Lung (tissue), 11 donors: ENCODE measurements at regions not wholly inside any gene's neighbourhood (a gene's known extent, or its start where the extent isn't known, plus 50 kb on each side); places are given as distances from the start of the nearest gene placed in this dataset.

Experiments used
- ATAC-seq: fragments of 200-7000 bp; cut with Tn5 transposase; one replicate; pipeline ENCODE4 v1.9.1; 2020; ENCODE audit warnings: moderate number of reproducible peaks; ENCODE audit not compliant: insufficient read depth, low FRiP score
- DNase-seq, 3 donors: peaks; one replicate each; pipeline ENCODE4 v3.0.0-alpha.2; 2013 to 2017
- H3K27ac ChIP-seq, 2 donors: one replicate each; pipeline ENCODE4 v1.5.1; 2013; ENCODE audit warnings: mild to moderate bottlenecking in 2 of 2, moderate library complexity in 2 of 2, control low read depth in 1 of 2, inconsistent platforms in 1 of 2, low read depth in 1 of 2, low read length in 1 of 2
- H3K27me3 ChIP-seq, 3 donors: one replicate each; pipeline ENCODE4 v1.5.1; 2013; ENCODE audit warnings: low read length in 2 of 3; ENCODE audit not compliant: control insufficient read depth in 3 of 3, insufficient read depth in 3 of 3
- H3K36me3 ChIP-seq, 4 donors: one replicate each; pipeline ENCODE4 v1.5.1; 2013; ENCODE audit warnings: low read length in 4 of 4, mild to moderate bottlenecking in 1 of 4, moderate library complexity in 1 of 4; ENCODE audit not compliant: control insufficient read depth in 4 of 4, insufficient read depth in 4 of 4
- H3K4me1 ChIP-seq, 5 donors: one replicate each; pipeline ENCODE4 v1.5.1; 2013; ENCODE audit warnings: low read length in 5 of 5, mild to moderate bottlenecking in 2 of 5, moderate library complexity in 1 of 5; ENCODE audit not compliant: control insufficient read depth in 5 of 5, insufficient read depth in 5 of 5
- H3K4me3 ChIP-seq: one replicate; pipeline ENCODE4 v1.5.1; 2013; ENCODE audit warnings: mild to moderate bottlenecking, control low read depth, moderate library complexity
- H3K9ac ChIP-seq, 2 donors: one replicate each; pipeline ENCODE4 v1.5.1; 2013; ENCODE audit warnings: low read length in 2 of 2, control low read depth in 1 of 2; ENCODE audit not compliant: insufficient read depth in 1 of 2
- H3K9me3 ChIP-seq, 4 donors: one replicate each; pipeline ENCODE4 v1.5.1; 2013; ENCODE audit warnings: low read length in 3 of 4, mild to moderate bottlenecking in 1 of 4, moderate library complexity in 1 of 4; ENCODE audit not compliant: control insufficient read depth in 4 of 4, insufficient read depth in 3 of 4
- CTCF ChIP-seq: IDR thresholded peaks from 2 replicates; pipeline ENCODE4 v1.5.1; 2012; ENCODE audit warnings: mild to moderate bottlenecking; ENCODE audit errors: control extremely low read depth, extremely low read depth
- WGBS, 2 donors: extraction: QIAGEN DNeasy Blood & Tissue Kit; methylation state at CpG; one replicate each; pipeline ENCODE4 v1.1.7; 2013; 5-methylcytosine and 5-hydroxymethylcytosine counted together
- donor health status: control.
- donor health status: control.
- donor health status: Bipolar disorder and iron deficiency.
- donor health status: healthy.
- donor health status: DM: yes; HTN: yes; CAD: no.

DNA sequence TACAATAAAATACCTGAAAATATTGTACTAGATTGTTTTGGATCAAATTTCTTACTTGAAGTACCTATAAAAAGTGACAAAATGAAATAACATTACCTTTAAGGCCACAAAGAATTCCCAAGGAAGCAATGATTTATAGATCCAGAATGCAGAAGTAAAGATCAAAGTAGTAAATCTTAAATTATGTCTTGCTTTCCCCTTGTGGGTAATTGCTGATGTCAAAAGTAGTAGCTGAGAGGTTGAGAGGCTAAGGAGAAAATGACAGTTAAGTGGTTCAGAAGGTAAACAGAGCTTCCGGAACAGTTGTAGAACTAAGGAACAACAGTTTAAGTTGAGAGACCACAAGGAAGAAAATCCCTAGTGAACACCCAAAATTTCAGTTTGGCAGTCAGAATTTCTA is 358.3 kb downstream of the GABRG1 start:
- Histone ChIP-seq H3K9me3 (peaks cover 0 to 4% (median 2%) of the 10 kb centered on the region in 4 donors), H3K27ac (no peak overlapping the region), H3K36me3 (no peaks in the 10 kb centered on the region), H3K27me3 (no peaks in the 10 kb centered on the region), H3K4me3 (no peak overlapping the region), H3K4me1 (no peaks in the 10 kb centered on the region), H3K9ac (no peak overlapping the region)
- 16 to 28% methylated on average over 1 of the region's 1 CpG for WGBS, 2 donors
- DNase-seq (no peak), ATAC-seq (no peak)
- TF ChIP-seq CTCF = no peak

- WGBS, 2 donors = 60 to 76% methylated on average over 4 of the region's 4 CpGs
- Histone ChIP-seq H3K4me1 (peaks cover 0 to 6% (median 0%) of the 10 kb centered on the region in 5 donors), H3K9ac (no peak overlapping the region), H3K4me3 (no peak overlapping the region), H3K27ac (no peak overlapping the region), H3K36me3 (no peaks in the 10 kb centered on the region), H3K9me3 (no peaks in the 10 kb centered on the region), H3K27me3 (no peaks in the 10 kb centered on the region)
- peak in 1 of 3 donors; percentile 39 for DNase-seq
- ATAC-seq = no peak
- no peak for TF ChIP-seq CTCF
Observed at GRCh38 chr4:45751877-45752530, 371.9 kb downstream of the GABRG1 start.

DNA sequence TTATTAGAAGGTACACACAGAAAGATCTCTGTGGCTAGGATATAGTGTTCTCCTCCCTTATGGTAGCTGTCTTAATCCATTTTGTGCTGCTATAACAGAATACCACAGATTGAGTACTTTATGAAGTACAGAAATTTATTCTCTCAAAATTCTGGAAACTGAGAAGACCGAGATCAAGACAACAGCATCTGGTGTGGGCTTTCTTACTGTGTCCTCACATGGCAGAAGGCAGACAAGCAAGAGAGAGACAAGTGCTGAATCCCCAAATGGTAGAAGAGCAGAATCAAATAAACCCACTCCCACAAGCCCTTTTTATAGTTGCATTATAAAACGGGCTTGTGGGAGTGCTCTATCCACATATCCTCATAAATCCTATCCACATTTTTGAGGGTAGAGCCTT is 373.1 kb downstream of the GABRG1 start:
- Histone ChIP-seq H3K9me3 (no peaks in the 10 kb centered on the region), H3K9ac (no peak overlapping the region), H3K4me1 (peaks cover 0 to 6% (median 0%) of the 10 kb centered on the region in 5 donors), H3K4me3 (no peak overlapping the region), H3K36me3 (no peaks in the 10 kb centered on the region), H3K27me3 (no peaks in the 10 kb centered on the region), H3K27ac (no peak overlapping the region)
- ATAC-seq = no peak
- TF ChIP-seq CTCF = no peak
- 67 to 84% methylated on average over 2 of the region's 2 CpGs for WGBS, 2 donors
- no peak for DNase-seq

- H3K9me3 ChIP-seq = peaks cover 0 to 4% (median 2%) of the 10 kb centered on the region in 4 donors
- no peak for TF ChIP-seq CTCF
- WGBS, 2 donors = 89% methylated on average over 3 of the region's 3 CpGs
- ATAC-seq (no peak), DNase-seq (no peak)
- no peak overlapping the region for H3K4me3 ChIP-seq
- H3K27ac ChIP-seq = no peak overlapping the region
- no peak overlapping the region for H3K9ac ChIP-seq
- no peaks in the 10 kb centered on the region for H3K27me3 ChIP-seq
- no peaks in the 10 kb centered on the region for H3K36me3 ChIP-seq
- H3K4me1 ChIP-seq = no peaks in the 10 kb centered on the region
Observed at GRCh38 chr4:45745741-45746140, 378.1 kb downstream of the GABRG1 start.
